HL-60/S4 treated with retinoic acid at 250 ng/mL for 4 days and 3 days (cell line): ENCODE measurements at regions not wholly inside any gene's neighbourhood (a gene's known extent, or its start where the extent isn't known, plus 50 kb on each side); places are given as distances from the start of the nearest gene placed in this dataset.

Experiments
- in situ Hi-C: fragments of 300-500 bp; cut with MboI; formaldehyde crosslinking; loops from 2 replicates; pipeline ENCODE4 v1.7.0; 2022; ENCODE audit warnings: low sequenced_read_pairs

- in situ Hi-C loops, result no loop called here
Observed at GRCh38 chr13:107170270-107170931, 602.5 kb upstream of the ARGLU1 start.

DNA sequence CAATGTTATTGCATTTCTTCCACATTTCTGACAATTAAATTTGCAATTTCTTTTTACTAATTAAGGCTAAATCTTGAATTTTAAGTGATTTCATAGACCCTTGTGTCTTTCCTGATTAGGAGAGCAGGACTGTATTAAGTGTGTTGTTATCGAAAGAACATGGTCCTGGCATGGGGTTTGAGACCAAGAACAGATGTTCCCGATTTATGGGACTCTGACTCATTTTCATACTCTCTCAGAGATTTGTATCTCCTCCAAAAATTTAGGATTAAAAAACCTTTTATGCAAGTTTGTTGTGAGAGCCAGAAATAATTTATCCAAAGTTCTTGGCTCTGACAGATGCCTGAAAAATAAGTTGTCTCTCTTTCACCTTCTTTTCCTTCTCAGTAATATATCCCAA, 589.3 kb upstream of the ARGLU1 start:
- in situ Hi-C loops, result no loop called here

- in situ Hi-C loops, result no loop called here
Observed at GRCh38 chr13:107144432-107144831, 576.5 kb upstream of the ARGLU1 start.

GRCh38 chr13:107141767-107142166, 573.8 kb upstream of the ARGLU1 start:
- in situ Hi-C loops, result no loop called here

DNA sequence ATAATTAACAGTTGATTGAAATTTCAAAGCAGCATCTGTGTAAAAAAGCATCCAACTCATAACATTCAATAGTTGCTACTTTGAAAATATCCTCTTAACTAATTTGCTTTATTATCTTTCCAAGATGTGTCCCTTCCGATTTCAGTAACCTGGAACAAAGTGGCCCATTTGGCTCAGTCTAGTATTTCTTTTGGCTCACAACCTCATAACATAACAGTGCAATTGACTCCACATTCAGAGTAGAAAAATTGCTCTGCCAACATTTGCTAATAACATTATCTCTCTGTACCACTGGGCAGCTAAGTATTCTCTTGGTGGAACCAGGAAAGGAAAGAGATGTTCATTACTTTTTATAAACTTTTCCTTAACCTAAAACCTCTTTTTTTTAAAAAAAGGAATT, 571.1 kb upstream of the ARGLU1 start:
- in situ Hi-C loops, result no loop called here

DNA sequence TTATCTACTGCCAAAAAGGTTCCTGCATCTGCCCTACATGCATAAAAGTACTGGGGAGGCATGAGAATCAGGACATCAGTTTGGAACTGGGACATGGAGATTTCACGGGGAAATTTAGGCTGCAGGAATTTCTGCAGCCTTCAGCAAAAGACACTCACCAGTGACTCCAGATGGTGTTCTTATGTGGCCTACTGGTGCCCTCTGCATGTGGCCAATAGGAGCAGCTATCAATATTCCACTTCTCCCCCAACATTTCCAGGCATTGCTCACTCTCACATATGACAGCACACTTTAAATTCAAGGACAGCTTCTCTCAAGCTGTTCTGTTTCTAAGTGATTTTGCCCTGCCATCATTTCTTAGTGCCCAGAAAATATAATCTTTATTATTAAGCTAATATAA, 570.5 kb upstream of the ARGLU1 start:
- in situ Hi-C loops, result no loop called here

GRCh38 chr13:107133950-107134349, 566.0 kb upstream of the ARGLU1 start:
- in situ Hi-C loops, result no loop called here

GRCh38 chr13:107130566-107130965, 562.6 kb upstream of the ARGLU1 start:
- in situ Hi-C loops, result no loop called here

DNA sequence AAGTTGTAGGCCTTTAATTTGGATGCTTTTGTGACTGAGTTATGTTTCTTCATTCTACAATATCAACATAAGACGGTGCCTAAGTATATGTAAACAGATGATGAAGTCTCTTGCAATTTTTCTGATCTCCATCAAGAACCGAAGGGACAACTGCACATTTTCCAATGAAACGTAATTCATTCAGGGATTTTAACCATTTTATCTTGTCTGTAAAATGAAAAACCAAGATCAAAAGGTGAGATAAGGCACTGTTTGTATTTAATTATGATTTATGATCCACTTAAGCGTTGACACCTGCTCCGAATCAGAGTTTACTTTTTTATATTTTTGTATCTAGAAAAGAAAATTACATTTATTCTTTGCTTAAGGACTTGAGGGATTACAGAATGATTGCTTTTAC, 556.8 kb upstream of the ARGLU1 start:
- in situ Hi-C loops, result no loop called here

DNA sequence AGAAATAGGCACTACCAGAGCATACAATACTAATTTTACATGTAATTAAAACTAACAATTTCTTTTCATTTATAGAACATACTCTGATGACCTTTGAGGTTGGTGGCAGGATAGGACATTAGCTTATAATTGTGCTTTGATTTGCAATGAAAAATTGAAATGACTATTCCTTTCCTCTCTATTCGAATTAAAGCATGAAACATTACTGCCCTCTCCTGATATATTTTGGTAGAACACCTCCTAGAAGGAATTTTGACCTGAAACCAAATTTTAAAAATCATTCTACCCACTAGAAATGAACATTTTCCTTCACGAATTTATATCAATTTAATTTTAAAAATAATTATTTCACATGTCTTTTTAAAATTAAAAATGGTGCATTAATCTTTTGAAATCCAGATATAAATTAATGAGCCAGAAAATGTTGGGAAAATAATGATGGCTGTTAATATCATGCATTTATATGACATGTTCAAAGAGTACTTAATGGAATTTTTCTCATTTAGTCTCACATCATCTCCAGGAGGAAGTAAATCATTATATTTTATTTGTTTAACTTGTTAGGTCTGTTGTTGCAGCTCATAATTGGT, 556.3 kb upstream of the ARGLU1 start:
- in situ Hi-C loops, result no loop called here

DNA sequence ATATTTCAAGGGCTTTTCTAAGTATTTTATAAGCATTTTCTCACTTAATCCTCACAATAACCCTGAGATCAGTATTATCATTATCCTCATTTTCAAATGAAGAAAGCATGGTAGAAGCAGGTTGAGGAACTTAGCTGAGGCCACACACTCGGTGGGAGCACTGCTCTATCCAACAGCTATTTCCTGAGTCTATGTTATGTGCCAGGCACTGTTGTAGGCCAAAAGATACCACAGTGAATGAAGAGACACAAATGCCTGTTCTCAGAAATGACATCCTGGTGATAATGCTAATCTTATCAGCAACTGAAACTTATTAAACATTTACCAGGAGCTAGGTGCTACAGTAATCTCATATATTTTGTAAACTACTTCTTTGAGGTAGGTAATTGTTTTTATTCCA, 553.9 kb upstream of the ARGLU1 start:
- in situ Hi-C loops, result no loop called here

DNA sequence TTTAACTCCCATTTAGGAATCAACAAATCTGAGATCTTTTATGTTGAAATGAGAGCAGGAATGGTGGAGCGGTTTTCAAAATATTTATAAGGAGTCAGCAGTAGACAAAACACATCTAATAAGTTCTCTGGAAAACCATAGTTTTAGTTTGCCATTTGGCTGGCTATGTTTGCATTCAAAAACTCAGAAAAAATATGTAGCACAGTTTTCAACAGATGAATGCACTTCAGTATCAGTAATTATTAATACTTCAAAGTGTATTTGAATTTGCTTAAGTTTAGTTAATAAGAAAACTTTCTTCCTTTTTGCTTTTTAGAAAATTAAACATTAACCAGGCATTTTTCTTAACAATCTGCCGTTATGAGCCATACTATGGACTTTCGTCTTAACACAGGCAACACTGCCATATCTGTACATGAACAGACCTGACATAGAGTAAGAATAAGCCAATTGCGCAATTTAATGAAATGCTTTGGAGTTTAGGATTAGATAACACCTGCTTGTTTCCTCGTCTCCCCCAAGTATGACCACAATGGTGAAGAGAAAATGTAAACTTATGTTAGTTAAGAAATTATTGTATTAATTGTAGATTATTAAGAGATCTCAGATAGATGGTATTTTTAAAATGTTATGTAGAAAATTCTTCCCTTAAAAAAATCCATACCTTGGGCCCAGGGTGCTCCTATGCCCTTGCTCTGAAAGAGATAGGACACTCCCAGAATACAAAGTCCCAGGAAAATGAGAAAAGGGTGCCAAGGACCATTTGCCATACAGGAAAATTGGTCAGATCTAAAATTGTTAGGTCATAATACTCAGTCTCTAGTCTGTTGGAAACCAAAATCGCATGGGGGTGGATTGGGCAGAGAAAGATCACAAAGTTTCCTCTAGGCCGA, 552.3 kb upstream of the ARGLU1 start:
- in situ Hi-C loops, result no loop called here

DNA sequence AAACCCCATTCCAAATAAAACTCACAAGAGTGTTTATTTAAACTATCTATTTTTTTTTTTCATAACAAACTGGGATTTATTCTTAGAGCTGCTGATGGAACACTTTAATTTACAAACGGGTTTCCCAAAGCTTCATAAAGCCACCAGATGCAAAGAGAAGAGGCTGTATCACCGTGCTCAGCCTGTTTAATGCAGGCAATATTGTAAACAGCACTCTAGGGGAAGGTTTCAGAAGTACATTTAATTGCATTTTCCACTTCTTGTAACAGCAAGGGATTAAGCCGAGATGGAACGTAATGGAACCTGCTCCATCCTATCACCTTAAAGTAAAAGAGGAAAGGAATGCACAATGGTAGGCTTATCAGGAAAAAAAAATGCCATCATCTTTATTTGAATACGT, 550.6 kb upstream of the ARGLU1 start:
- in situ Hi-C loops, result no loop called here

DNA sequence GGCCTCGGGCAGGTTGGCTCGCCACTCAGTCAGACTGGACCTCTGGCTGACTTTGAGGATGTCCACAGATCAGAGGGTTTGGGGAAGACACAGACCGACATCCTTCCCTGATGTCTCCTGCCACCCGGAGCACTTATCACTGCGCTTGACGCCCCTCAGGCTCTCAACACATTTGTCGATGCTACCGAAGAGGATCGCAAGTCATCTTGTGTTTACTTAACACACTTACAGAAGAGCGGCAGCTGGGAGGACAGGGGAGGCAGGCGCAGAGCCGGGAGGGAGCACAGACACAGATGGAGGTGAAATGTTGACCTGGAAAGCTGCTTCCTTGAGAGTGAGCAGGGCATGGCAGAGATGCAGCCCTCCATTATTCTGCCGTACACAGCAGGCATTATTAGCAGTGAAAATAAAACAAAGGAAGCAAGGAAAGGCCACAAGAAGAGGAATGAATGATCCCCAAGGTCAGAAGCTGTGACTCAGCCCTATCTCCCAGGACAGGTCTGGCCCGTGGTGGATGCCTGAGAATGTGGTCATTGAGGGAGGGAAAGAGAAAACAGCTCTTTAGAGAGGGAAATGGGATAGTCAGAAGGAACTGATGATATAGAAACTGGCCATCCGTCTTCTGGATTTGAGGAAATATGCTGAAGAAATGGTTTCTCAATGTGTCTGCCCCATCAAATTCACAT, 549.5 kb upstream of the ARGLU1 start:
- in situ Hi-C loops, result no loop called here

DNA sequence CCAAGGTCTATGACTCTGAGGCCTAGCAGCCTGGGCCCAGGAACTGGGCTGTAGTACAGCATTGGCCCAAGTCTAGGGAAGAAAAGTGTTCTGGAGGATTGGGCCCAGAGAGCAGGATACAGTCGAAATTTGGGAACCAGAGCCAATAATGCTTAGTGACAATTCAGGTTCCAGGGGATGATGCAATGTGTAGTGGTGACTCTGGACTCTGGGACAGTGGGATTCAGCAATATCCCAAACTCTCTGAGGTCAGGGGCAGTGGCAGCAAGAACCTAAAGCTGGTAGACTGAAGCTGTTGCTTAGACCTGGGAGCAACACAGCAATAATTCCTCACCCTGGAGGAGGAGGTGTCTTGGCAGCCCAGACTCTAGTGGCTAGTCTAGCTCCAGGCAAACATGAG, 545.5 kb upstream of the ARGLU1 start:
- in situ Hi-C loops, result no loop called here

DNA sequence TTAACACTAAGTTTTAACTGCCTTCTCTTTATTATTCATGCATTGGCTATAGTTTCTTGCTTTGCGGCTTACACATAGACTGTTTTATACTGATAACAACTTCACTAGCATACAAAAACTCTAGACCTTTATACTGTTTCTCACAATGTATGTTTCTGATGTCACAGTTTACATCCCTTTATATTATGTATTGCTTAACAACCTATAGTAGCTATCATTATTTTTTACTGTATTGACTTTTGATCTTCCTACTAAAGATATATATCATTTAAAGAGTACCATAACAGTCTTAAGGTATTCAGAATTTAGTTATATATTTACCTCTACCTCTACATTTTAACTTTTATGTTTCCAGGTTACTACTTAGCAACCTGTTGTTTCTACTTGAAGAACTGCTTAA, 543.3 kb upstream of the ARGLU1 start:
- in situ Hi-C loops, result no loop called here

DNA sequence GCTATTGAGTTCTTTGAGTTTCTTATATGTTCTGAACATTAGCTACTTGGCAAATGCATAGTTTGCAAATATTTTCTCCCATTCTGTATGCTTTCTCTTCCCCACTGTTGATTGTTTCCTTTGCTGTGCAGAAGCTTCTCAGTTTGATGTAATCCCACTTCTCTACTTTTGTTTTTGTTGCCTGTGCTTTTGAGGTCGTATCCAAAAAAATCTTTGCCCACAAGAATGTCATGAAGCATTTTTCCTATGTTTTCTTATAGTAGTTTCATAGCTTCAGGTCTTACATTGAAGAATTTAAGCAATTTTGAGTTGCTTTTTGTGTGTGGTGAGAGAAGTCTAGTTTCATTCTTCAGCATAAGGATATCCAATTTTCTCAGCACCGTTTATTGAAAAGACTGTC, 536.7 kb upstream of the ARGLU1 start:
- in situ Hi-C loops, result no loop called here

- in situ Hi-C loops, result no loop called here
Observed at GRCh38 chr13:107102676-107103075, 534.7 kb upstream of the ARGLU1 start.

GRCh38 chr13:107099661-107100060, 531.7 kb upstream of the ARGLU1 start:
- in situ Hi-C loops, result loop anchor here (25.0 kb wide), 1 partner anchor 112 kb away; no protein-coding TSS in a partner anchor

GRCh38 chr13:107097916-107098315, 530.0 kb upstream of the ARGLU1 start:
- in situ Hi-C loops, result loop anchor here (25.0 kb wide), 1 partner anchor 111 kb away; no protein-coding TSS in a partner anchor

- in situ Hi-C loops, result loop anchor here (25.0 kb wide), 1 partner anchor 109 kb away; no protein-coding TSS in a partner anchor
Observed at GRCh38 chr13:107095876-107096275, 527.9 kb upstream of the ARGLU1 start.
